GM06990 (cell line): ENCODE measurements at regions not wholly inside any gene's neighbourhood (a gene's known extent, or its start where the extent isn't known, plus 50 kb on each side); places are given as distances from the start of the nearest gene placed in this dataset.
"Not testable (repeated sequence)": the region's sequence is repeated elsewhere in the genome, so short reads cannot be mapped to it uniquely, and the experiment has no call there.

Experiments used
- DNase-seq: peaks from one replicate; pipeline ENCODE4 v3.0.0-alpha.2; 2011; ENCODE audit not compliant: insufficient read length; ENCODE audit errors: extremely low read depth
- H3K27me3 ChIP-seq: replicated peaks from 2 replicates; pipeline ENCODE4 v1.6.0; 2011; ENCODE audit warnings: low read length; ENCODE audit not compliant: control insufficient read depth, insufficient read depth
- H3K36me3 ChIP-seq: 2 replicates; pipeline ENCODE4 v1.5.1; 2011; ENCODE audit warnings: low read length; ENCODE audit not compliant: control insufficient read depth, insufficient read depth
- H3K4me3 ChIP-seq: replicated peaks from 2 replicates; pipeline ENCODE4 v1.5.1; 2011; ENCODE audit warnings: low read depth, mild to moderate bottlenecking, control low read depth, low read length
- TF ChIP-seq, protein P1 (sequence below): IDR thresholded peaks from 2 replicates; pipeline ENCODE4 v1.5.1; 2011; ENCODE audit warnings: low read length, control low read depth, mild to moderate bottlenecking, inconsistent platforms; ENCODE audit not compliant: insufficient read depth, poor library complexity, severe bottlenecking

DNA sequence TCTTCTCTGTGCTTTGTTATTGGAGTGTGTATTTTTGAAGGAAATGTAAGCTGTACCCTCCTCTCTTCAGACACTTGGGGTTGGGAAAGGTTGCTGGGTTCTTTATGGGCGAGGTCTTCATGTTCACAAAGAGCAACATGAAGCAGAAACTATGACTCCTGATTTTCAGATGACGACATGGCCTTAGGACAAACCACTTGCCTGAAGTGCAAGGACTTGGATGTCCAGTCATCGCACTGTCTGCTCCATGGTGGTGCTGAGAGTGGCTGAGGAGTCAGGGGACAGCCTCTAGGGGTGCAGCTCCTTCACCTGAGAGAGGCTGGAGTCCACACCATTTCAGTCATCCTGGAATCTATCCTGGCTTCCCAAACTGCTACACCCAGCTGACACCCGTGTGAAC is 183.9 kb upstream of the CDH5 start:
- Histone ChIP-seq H3K4me3 (no peak overlapping the region), H3K36me3 (no peaks in the 10 kb centered on the region), H3K27me3 (no peaks in the 10 kb centered on the region)
- TF ChIP-seq, protein P1, sequence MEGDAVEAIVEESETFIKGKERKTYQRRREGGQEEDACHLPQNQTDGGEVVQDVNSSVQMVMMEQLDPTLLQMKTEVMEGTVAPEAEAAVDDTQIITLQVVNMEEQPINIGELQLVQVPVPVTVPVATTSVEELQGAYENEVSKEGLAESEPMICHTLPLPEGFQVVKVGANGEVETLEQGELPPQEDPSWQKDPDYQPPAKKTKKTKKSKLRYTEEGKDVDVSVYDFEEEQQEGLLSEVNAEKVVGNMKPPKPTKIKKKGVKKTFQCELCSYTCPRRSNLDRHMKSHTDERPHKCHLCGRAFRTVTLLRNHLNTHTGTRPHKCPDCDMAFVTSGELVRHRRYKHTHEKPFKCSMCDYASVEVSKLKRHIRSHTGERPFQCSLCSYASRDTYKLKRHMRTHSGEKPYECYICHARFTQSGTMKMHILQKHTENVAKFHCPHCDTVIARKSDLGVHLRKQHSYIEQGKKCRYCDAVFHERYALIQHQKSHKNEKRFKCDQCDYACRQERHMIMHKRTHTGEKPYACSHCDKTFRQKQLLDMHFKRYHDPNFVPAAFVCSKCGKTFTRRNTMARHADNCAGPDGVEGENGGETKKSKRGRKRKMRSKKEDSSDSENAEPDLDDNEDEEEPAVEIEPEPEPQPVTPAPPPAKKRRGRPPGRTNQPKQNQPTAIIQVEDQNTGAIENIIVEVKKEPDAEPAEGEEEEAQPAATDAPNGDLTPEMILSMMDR = no peak
- no peak for DNase-seq

DNA sequence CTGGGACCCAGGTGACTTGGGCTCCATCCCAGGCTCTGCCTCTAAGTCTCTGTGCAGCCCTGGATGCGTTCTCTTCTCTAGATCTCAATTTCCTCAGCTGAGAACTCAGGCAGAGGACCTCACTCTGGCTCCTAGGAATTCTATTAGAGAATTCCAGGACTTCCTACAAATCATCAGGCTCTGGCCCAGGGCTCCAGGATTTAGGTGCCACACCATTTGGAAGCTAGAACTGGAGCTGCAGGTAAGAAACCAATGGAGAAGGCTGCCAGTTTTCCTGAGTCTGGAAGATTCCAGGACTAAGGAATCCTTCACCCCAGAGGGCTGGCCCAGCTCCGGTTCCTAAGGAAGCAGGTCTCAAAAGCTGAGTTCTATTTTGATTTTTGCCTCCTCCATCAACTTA is 189.8 kb upstream of the CDH5 start:
- no peak for DNase-seq
- Histone ChIP-seq H3K36me3 (no peaks in the 10 kb centered on the region), H3K4me3 (no peak overlapping the region), H3K27me3 (no peaks in the 10 kb centered on the region)
- TF ChIP-seq, protein P1 = no peak

DNA sequence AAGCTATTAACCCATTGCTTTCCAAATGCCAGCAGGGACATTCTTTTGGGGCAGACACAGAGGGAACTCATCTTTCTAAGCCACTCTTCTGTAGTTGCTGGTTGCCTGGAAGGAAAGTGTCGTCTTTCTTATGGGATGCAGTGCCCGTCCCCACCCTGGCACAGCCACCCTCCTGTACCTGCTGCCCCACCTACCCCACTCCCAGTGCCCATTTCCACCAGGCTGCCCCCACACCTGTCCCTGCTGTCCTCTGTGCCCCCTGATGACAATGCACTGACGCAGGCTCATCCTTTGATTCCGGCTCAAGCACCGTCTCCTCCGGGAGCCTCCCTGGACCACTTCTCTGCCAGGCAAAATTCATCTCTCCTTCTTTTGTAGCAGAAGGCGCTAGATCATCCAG is 190.4 kb upstream of the CDH5 start:
- DNase-seq = no peak
- no peaks in the 10 kb centered on the region for H3K27me3 ChIP-seq
- H3K4me3 ChIP-seq = no peak overlapping the region
- TF ChIP-seq, protein P1 = no peak
- H3K36me3 ChIP-seq = no peaks in the 10 kb centered on the region

DNA sequence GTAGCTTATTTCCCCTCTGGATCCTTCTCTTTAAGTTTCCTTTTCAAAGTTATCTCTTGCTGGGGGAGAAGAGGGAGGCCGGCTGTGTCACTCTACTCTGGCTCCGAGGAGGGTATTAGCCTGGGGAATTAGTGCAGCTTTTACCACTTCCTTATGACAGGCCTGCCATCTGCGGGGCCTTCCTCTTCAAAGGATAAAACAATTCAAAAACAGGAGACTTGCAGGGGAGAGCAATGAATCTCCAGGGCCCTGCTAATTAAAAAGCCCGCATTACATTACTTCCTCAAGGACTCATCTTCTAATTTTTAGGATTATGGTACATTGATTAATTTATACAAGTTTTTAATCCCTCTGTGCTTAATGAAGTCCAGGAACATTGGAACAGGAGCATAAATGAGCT is 190.9 kb upstream of the CDH5 start:
- Histone ChIP-seq H3K36me3 (no peaks in the 10 kb centered on the region), H3K4me3 (no peak overlapping the region), H3K27me3 (no peaks in the 10 kb centered on the region)
- TF ChIP-seq, protein P1 = no peak
- no peak for DNase-seq

DNA sequence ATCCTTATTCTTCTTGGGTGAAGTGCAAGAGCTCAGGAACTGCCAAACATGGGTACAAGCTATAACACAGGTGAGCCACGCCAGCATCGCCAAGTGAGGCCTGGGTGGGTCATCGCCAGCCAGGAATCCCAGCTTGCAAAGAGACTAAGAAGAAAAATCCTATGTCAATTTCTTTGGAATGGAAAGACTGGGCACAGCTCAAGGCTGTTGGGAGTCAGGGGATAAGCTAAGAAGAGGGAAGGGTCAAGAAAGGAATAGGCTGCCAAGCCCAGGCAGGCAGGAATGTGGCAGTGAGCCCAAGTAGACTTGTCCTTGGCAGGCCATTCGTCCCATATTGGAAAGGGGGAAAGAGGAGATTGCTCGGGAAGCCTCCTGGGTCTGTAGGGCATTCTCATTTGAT is 191.4 kb upstream of the CDH5 start:
- no peak overlapping the region for H3K4me3 ChIP-seq
- no peaks in the 10 kb centered on the region for H3K36me3 ChIP-seq
- no peaks in the 10 kb centered on the region for H3K27me3 ChIP-seq
- no peak for DNase-seq
- TF ChIP-seq, protein P1 = no peak

DNA sequence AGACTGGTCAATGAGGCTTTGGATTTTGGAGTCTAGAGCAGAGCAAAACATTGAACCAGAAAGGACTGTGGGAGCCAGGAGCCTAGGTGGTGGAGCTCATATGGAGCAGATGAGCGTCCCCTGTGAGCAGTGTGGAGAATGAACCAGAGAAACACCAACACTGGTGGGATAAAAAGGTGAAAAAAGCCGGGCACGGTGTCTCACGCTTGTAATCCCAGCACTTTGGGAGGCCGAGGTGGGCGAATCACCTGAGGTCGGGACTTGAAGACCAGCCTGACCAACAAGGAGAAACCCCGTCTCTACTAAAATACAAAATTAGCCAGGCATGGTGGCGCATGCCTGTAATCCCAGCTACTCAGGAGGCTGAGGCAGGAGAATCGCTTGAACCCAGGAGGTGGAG is 192.7 kb upstream of the CDH5 start:
- H3K4me3 ChIP-seq, DNase-seq, H3K36me3 ChIP-seq, H3K27me3 ChIP-seq: not testable (repeated sequence)

DNA sequence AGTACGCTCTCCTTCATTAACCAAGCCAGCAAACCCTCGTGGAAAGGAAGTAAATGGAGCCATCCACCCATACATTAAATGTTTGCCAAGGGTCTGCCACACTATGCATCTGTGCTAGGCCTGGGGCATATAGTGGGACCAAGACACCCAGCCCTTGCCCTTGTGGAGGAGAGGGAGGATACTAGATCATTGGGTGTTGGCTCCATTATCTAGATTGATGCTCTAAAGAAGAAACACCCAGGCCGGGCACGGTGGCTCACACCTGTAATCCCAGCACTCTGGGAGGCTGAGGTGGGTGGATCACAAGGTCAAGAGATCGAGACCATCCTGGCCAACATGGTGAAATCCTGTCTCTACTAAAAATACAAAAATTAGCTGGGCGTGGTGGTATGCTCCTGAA is 193.3 kb upstream of the CDH5 start:
- not testable (repeated sequence) for H3K36me3 ChIP-seq, H3K4me3 ChIP-seq, H3K27me3 ChIP-seq, DNase-seq
